ENCODE measurements at regions not wholly inside any gene's neighbourhood (a gene's known extent, or its start where the extent isn't known, plus 50 kb on each side); places are given as distances from the start of the nearest gene placed in this dataset.

DNA sequence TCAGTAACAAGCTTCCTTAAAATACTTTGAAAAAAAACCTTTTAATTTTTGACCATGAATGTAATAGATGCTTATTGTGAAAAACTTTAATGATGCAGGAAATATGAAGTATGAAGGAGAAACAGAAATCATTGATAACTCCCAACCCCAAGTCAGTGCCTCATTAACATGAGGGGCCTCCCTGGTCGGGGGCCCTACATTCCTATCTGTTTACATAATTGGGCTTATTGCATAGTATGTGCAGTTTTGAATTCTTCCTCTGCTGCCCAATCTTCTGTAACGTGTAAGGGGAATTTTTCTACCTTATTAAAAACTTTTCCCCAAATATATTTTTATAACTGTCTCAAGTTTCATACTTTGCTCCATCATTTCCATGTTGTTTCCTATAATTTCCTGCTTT is 63.0 kb downstream of the SLC25A47 start:
- peaks cover 16% of the 10 kb centered on the region for H3K36me3 ChIP-seq
- DNase-seq, result no peak
- no peaks in the 10 kb centered on the region for H3K27me3 ChIP-seq (ENCODE audit: low read depth)
- no peak overlapping the region for H3K27ac ChIP-seq (replicated peaks)
- H3K4me1 ChIP-seq, result peaks cover 35% of the 10 kb centered on the region
- no peaks in the 10 kb centered on the region for H3K9me3 ChIP-seq (replicated peaks)
- no peak overlapping the region for H3K4me3 ChIP-seq
- intact Hi-C loops (cut with micrococcal nuclease), result loop anchor here (5.0 kb wide), 1 partner anchor 261 kb away; no protein-coding TSS in a partner anchor
- TF ChIP-seq, protein P1, sequence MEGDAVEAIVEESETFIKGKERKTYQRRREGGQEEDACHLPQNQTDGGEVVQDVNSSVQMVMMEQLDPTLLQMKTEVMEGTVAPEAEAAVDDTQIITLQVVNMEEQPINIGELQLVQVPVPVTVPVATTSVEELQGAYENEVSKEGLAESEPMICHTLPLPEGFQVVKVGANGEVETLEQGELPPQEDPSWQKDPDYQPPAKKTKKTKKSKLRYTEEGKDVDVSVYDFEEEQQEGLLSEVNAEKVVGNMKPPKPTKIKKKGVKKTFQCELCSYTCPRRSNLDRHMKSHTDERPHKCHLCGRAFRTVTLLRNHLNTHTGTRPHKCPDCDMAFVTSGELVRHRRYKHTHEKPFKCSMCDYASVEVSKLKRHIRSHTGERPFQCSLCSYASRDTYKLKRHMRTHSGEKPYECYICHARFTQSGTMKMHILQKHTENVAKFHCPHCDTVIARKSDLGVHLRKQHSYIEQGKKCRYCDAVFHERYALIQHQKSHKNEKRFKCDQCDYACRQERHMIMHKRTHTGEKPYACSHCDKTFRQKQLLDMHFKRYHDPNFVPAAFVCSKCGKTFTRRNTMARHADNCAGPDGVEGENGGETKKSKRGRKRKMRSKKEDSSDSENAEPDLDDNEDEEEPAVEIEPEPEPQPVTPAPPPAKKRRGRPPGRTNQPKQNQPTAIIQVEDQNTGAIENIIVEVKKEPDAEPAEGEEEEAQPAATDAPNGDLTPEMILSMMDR (IDR thresholded peaks at IDR 0.05; ENCODE audit: borderline replicate concordance), result no peak

DNA sequence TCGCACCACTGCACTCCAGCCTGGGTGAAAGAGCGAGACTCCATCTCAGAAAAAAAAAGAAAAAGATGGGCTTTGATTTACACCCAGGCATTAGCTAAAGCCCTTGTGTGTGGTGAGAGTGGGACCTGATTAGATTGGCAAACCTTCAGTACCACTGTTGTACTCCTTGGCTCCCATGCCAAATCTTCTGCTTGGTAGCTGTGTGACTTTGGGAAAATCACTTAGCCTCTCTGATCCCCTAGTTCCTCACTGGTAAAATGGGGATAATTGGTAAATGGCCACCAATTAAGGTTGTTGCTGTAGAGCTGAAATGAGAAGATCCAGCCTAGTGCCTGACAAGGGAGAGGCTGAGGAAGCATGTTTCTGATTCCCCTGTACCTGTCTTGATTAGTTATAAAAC is 63.7 kb downstream of the SLC25A47 start:
- Histone ChIP-seq H3K4me3 (no peak overlapping the region), H3K36me3 (peaks cover 10% of the 10 kb centered on the region), H3K27ac (replicated peaks) (no peak overlapping the region), H3K27me3 (ENCODE audit: low read depth) (no peaks in the 10 kb centered on the region), H3K4me1 (peaks cover 35% of the 10 kb centered on the region), H3K9me3 (replicated peaks) (no peaks in the 10 kb centered on the region)
- TF ChIP-seq, protein P1 (IDR thresholded peaks at IDR 0.05; ENCODE audit: borderline replicate concordance), result no peak
- intact Hi-C loops (cut with micrococcal nuclease), result loop anchor here (5.0 kb wide), 1 partner anchor 260 kb away; no protein-coding TSS in a partner anchor
- DNase-seq, result no peak

DNA sequence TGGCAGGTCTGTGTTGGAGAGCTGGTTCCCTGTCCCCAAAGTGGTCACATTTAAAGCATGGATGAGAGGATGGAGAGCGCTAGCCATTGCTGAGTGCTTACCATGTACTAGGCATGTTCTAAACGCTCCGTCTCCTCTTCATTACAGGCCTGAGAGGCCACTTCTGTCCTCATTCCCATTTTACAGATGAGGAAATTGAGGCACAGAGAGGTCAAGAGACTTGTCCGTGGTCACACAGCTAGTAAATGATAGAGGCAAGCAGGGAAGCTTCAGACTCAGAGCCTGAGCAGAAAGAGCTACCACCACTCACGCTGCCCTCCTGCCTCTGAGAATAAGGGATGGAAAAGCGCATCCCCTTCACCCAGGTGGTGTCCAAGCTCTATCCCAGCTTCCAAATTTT is 64.3 kb downstream of the SLC25A47 start:
- no peak overlapping the region for H3K27ac ChIP-seq (replicated peaks)
- no peaks in the 10 kb centered on the region for H3K9me3 ChIP-seq (replicated peaks)
- H3K4me3 ChIP-seq, result no peak overlapping the region
- TF ChIP-seq, protein P1 (IDR thresholded peaks at IDR 0.05; ENCODE audit: borderline replicate concordance), result no peak
- intact Hi-C loops (cut with micrococcal nuclease), result loop anchor here (5.0 kb wide), 1 partner anchor 260 kb away; no protein-coding TSS in a partner anchor
- DNase-seq, result no peak
- no peaks in the 10 kb centered on the region for H3K27me3 ChIP-seq (ENCODE audit: low read depth)
- peaks cover 4% of the 10 kb centered on the region for H3K36me3 ChIP-seq
- H3K4me1 ChIP-seq, result peaks cover 35% of the 10 kb centered on the region

- Histone ChIP-seq H3K4me1 (peaks cover 34% of the 10 kb centered on the region), H3K27me3 (ENCODE audit: low read depth) (no peaks in the 10 kb centered on the region), H3K27ac (replicated peaks) (no peak overlapping the region), H3K9me3 (replicated peaks) (no peaks in the 10 kb centered on the region), H3K36me3 (no peaks in the 10 kb centered on the region), H3K4me3 (no peak overlapping the region)
- no peak for DNase-seq
- TF ChIP-seq, protein P1 (IDR thresholded peaks at IDR 0.05; ENCODE audit: borderline replicate concordance), result no peak
- intact Hi-C loops (cut with micrococcal nuclease), result loop anchor here (5.0 kb wide), 1 partner anchor 259 kb away; no protein-coding TSS in a partner anchor
Observed at GRCh38 chr14:100388103-100389054, 65.2 kb downstream of the SLC25A47 start.

DNA sequence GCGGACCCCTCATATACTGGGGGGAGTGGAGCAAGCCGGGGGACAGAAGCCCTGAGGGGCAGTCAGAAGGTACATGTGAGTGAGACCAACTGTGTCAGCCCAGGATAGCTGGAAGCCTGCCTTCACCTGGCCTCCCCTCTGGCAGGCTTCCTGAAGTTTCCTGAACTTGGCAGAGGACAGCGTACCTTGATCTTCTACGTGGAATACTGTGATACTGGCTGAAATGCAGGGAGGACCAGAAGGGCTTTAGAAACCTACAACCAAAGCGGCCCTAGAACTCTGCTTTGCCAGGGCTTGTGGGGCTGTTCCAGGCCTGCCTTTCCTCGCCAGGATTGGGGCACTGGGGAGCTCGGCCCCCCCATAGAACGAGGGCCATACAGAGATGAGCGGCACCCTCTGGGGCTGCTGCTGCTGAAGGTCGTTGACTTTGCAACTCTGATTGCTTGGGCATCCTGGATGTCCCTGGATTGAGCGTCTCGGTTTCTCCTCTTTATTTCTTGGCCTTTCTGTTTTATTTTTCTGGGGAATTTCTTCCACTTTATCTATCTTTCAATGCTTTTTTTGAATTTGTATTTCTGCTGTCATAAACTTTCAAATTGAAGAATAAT is 66.5 kb downstream of the SLC25A47 start:
- TF ChIP-seq, protein P1 (IDR thresholded peaks at IDR 0.05; ENCODE audit: borderline replicate concordance), result no peak
- H3K36me3 ChIP-seq, result no peaks in the 10 kb centered on the region
- no peak overlapping the region for H3K27ac ChIP-seq (replicated peaks)
- H3K4me3 ChIP-seq, result no peak overlapping the region
- no peaks in the 10 kb centered on the region for H3K27me3 ChIP-seq (ENCODE audit: low read depth)
- intact Hi-C loops (cut with micrococcal nuclease), result loop anchor here (5.0 kb wide), 1 partner anchor 258 kb away; no protein-coding TSS in a partner anchor
- H3K4me1 ChIP-seq, result peaks cover 28% of the 10 kb centered on the region
- DNase-seq, result no peak
- H3K9me3 ChIP-seq (replicated peaks), result no peaks in the 10 kb centered on the region

All from left ventricle myocardium inferior (tissue), 1 donor.